ENCODE measurements at regions not wholly inside any gene's neighbourhood (a gene's known extent, or its start where the extent isn't known, plus 50 kb on each side); places are given as distances from the start of the nearest gene placed in this dataset.

GRCh38 chr13:39963612-39964011, 308.1 kb downstream of the COG6 start:
- no peak for DNase-seq
- intact Hi-C loops (cut with DNase I) = no loop called here

DNA sequence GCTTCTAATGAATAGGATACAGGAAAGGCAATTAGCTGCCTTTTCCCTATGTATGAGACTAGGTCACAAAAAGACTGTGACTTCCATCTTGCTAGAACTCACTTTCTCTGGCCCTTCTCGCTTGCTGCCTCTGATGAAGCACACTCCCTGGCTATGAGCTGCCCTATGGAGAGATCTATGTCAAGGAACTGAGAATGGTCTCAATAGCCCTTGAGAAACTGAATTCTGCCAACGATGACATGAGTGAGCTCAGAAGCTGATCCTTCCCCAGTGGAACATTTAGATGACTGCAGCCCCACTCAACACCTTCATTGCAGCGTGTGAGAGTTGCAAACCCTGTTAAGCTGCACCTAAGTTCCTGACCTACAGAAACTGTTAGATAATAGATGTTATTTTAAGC, 309.8 kb downstream of the COG6 start:
- DNase-seq = no peak
- intact Hi-C loops (cut with DNase I) = no loop called here

DNA sequence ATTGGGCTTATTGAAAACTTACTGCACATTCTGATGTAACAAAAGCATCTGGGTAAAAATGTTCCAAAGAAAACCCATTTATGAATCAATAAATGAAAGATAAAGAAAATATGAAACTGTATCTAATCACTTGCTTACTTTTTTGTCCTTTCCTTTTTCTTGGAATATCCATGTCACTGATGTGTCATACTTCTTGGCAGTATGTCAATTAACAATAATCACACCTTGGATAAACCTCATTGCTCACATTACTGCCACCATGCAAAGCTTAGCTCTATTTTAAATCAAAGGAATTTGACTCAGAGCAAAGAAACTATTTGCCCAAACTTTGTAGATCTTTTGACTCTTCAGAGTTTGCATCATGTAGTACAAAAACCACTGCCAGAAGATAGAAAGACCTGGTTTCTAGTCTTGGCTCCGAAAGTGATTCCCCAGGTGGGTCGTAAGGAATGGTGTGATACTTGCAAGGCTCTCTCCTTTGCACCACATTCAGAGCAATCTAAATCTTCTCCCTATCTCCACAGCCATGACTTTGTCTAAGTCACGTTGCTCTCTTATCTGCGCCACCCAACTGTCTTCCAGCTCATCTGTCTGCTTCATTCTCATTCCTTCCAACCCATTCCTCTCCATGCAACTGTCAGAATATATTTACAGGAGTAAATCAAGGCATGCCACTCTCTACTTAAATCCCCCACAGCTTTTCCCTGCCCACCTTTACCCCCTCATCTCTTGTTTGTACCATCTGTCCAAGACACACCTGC, 311.9 kb downstream of the COG6 start:
- no peak for DNase-seq
- intact Hi-C loops (cut with DNase I) = no loop called here

DNA sequence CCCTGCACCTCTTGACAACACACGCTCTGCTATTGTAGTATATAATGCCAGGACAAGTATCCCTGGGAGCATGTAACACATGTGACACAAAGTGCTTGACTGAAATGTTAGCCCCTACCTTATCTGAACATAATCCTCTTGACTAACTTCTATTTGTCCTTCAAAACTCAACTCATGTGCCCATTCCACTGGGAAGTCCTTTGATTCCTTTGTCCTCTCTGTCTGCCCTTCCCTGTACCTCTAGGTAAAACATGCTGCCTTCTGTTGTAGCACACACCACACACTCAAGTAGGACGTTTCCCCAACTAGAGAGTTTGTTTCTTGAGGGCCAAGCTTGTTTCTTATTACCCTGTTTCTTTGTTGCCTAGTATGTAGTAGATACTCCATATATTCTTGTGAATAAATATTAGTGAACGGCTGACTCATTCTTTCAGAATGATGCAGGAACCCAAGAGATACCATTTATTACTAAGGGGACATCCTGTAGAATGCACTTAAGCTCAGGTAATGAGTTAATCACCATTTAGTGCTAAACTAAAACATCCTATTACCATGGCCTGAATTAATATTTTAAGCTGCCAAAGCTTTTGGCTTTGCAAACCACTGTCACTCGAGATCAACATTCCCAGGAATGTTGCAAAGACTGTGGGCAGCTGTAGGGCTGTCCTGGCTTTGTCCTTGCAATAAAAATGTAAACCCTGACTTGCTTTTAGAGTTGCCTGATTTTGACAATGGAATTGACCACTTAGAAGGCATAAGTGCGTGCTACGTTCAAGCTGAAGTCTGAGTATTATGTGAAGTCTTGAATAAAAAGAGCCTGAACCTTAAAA, 313.4 kb downstream of the COG6 start:
- DNase-seq = no peak
- intact Hi-C loops (cut with DNase I) = no loop called here

GRCh38 chr13:39970177-39970846, 314.9 kb downstream of the COG6 start:
- intact Hi-C loops (cut with DNase I) = no loop called here
- DNase-seq = no peak

- no peak for DNase-seq
- intact Hi-C loops (cut with DNase I) = no loop called here
These were observed 316.1 kb downstream of the COG6 start for GRCh38 chr13:39971526-39971925.

DNA sequence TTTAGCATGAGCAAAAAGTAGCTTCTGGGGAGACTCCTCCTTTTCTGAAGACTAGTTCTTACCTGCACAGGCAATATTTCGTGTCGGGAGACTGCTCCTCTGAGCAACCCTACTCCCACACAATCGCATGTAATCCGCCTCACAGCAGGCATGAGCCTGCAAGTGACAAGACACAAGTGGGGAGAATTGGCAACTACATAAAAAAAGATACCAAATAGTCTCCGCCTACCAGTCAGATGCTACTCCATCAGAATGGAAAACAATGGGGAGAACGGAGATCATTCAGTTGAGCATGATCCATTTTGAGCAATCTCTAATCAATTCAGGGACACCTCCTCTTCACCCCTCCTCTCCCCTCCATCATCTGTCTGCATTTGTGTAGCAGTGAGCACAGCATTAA, 321.0 kb downstream of the COG6 start:
- no peak for DNase-seq

GRCh38 chr13:39981056-39981455, 325.6 kb downstream of the COG6 start:
- DNase-seq = no peak
- intact Hi-C loops (cut with DNase I) = no loop called here

More for the DNA sequence above, 321.0 kb downstream of the COG6 start:
- intact Hi-C loops (cut with DNase I) = no loop called here

DNA sequence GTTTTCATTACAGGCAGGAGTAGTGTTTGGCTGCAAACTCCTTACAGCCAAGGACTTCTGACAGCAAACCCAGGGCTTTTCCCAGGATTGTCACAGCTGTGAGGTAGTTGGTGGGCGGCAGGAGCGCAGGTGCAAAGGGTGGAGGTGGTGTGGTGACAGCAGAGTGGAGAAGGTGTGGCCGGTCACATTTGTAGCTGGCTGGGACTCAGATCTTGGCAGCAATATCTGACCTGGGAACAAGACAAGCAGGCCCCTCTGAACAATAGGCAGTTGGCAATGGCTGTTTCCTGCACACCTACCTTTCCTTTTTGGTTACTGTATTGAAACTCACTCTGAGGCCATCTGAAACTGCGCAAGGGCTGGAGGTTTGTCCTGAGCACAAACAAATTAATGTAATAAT, 327.3 kb downstream of the COG6 start:
- DNase-seq = no peak
- intact Hi-C loops (cut with DNase I) = no loop called here

- intact Hi-C loops (cut with DNase I) = no loop called here
- no peak for DNase-seq
These were observed 329.6 kb downstream of the COG6 start for GRCh38 chr13:39985071-39985470.

GRCh38 chr13:39988351-39988750, 332.9 kb downstream of the COG6 start:
- DNase-seq = no peak
- intact Hi-C loops (cut with DNase I) = no loop called here

GRCh38 chr13:39998166-39998565, 342.7 kb downstream of the COG6 start:
- DNase-seq = no peak
- intact Hi-C loops (cut with DNase I) = no loop called here

GRCh38 chr13:40002016-40002415, 346.6 kb downstream of the COG6 start:
- intact Hi-C loops (cut with DNase I) = no loop called here
- DNase-seq = no peak

DNA sequence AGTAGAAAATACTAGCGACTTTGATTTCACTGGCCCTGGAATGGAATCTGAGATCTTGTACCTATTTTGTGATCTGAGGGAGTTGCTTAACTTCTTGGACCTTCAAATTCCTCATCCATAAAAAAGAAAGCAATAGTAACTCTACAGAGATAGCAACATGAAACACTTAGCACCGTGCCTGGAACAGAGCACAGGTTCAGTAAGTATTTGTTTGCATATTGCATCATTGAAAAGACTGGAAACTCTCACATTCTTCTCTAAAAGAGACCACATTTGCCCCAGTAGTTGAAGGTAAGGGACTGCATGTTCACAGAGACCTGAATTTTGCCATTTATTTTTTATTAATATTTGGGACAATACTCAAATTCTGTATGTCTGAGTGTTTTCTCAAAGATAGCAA, 358.1 kb downstream of the COG6 start:
- intact Hi-C loops (cut with DNase I) = no loop called here
- no peak for DNase-seq

DNA sequence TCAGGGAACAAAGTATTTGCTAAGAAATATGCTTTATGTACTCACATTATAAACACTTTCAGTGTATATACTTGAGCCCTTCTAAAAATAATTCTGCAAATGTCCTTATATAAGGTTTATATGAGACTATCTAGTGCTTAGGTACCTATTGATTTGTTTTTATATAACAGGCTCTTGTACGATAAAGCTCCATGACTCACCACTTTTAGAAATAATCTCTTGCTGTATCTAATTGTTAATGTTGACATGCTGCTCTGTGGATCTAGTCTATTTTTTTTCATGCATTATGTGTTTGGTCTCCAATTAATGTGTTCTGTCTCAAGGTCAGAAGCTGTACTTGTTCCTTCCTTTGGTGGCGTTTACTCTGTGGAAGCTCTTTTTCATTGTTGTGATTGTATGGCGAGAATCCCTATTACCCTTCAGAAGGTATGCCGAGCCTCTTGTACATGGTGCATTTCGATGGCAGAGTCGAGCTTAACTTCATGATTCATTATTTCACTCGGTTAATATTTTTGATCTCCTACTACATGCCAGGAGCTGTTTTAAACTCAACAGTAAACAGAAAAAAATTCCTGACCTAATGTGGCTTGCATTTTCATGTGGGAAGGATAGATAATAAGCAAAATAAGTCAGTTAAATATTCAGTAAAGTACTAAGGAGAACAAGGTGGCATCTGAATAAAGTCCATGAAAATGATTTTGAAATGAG, 361.6 kb downstream of the COG6 start:
- DNase-seq = no peak
- intact Hi-C loops (cut with DNase I) = no loop called here

GRCh38 chr13:40017662-40018262, 362.3 kb downstream of the COG6 start:
- intact Hi-C loops (cut with DNase I) = no loop called here
- no peak for DNase-seq

DNA sequence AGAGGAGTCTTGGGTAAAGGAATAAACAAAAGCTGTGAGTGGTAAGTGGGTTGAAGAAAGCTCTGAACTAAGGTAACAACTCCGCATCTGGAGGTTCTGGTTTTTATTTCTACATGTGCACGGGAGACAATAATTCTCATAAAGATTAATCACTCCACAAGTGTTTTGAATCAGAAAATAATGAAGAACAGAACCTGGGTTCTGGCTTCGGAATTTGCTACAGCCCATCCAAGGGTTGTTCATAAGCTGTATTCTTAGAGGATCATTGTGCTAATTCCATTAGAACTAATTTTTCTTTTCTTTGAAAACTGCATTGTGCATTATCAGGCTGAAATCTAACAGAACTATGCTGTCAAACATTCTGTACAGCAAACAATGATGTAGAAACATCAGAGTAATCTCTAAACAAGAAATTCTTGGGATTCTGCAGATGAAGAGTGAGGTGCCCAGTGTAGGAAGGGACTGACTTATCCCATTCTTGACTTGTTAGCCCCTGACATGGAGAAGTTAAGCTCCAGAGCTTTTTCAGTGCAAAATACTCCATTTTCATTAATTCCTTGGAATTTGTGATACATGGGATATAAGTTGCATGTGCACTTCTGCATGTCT, 368.2 kb downstream of the COG6 start:
- no peak for DNase-seq
- intact Hi-C loops (cut with DNase I) = no loop called here

- DNase-seq = peak in 1 of 10 donors; percentile 12
- intact Hi-C loops (cut with DNase I) = no loop called here
These were observed 368.9 kb downstream of the COG6 start for GRCh38 chr13:40024204-40024966.

All from posterior cingulate gyrus (tissue), 11 donors.